ENCODE measurements at regions not wholly inside any gene's neighbourhood (a gene's known extent, or its start where the extent isn't known, plus 50 kb on each side); places are given as distances from the start of the nearest gene placed in this dataset.

- TF ChIP-seq CTCF (IDR thresholded peaks at IDR 0.05) (no peak), EP300 (IDR thresholded peaks at IDR 0.05) (no peak), POLR2A (IDR thresholded peaks at IDR 0.05) (no peak)
These were observed 303.1 kb downstream of the VRK1 start for GRCh38 chr14:97100306-97100705.
